Neural crest cell (in vitro differentiated cells): ENCODE measurements at regions not wholly inside any gene's neighbourhood (a gene's known extent, or its start where the extent isn't known, plus 50 kb on each side); places are given as distances from the start of the nearest gene placed in this dataset.

Source experiments
- DNase-seq: peaks from one replicate; pipeline ENCODE4 v3.0.0; 2021; ENCODE audit warnings: low read depth, mixed read lengths, low spot score
- H3K27ac Mint-ChIP-seq: one replicate; pipeline ENCODE4 v1.8.0; 2021; ENCODE audit warnings: mild to moderate bottlenecking, mixed read lengths; ENCODE audit not compliant: unreplicated experiment
- H3K27me3 Mint-ChIP-seq: 2 replicates; pipeline ENCODE4 v1.8.0; 2021; ENCODE audit warnings: low read depth, mild to moderate bottlenecking, mixed read lengths
- H3K36me3 Mint-ChIP-seq: 2 replicates; pipeline ENCODE4 v1.8.0; 2021; ENCODE audit warnings: low read depth, mild to moderate bottlenecking, mixed read lengths
- H3K4me1 Mint-ChIP-seq: 2 replicates; pipeline ENCODE4 v1.8.0; 2021; ENCODE audit warnings: mixed read lengths
- H3K4me3 Mint-ChIP-seq: one replicate; pipeline ENCODE4 v1.8.0; 2021; ENCODE audit warnings: mild to moderate bottlenecking, mixed read lengths
- H3K9me3 Mint-ChIP-seq: 2 replicates; pipeline ENCODE4 v1.8.0; 2021; ENCODE audit warnings: mixed read lengths
- CTCF ChIP-seq: fragments of 200-600 bp; sonication (generic); conservative IDR thresholded peaks from 2 replicates; pipeline ENCODE4 v1.5.0; 2021; ENCODE audit warnings: antibody characterized with exemption, mild to moderate bottlenecking

GRCh38 chr2:54024576-54024975, 53.8 kb upstream of the PSME4 start:
- H3K27ac Mint-ChIP-seq = no peak overlapping the region
- H3K27me3 Mint-ChIP-seq = no peaks in the 10 kb centered on the region
- peaks cover 3% of the 10 kb centered on the region for H3K9me3 Mint-ChIP-seq
- H3K36me3 Mint-ChIP-seq = peaks cover 12% of the 10 kb centered on the region
- no peak overlapping the region for H3K4me3 Mint-ChIP-seq
- H3K4me1 Mint-ChIP-seq = no peaks in the 10 kb centered on the region
- TF ChIP-seq CTCF = no peak
- DNase-seq = no peak

DNA sequence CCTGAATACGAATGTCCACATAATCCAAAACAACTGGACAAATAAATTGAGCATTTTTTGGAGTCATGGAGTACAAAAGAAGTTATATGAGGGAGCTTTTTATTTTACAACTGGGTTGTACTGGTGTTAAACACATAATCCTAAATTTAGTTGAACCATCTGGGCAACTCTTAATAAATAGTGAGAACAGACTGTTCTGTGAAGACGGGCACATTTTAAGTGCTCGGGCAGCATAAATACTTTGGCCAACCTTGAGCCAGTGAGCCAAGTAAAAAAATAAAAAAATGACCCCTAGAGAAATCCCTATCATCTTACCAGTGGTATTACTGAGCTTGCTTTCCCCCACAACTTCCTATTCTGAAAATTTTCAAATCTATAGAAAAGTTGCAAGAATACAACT, 50.9 kb upstream of the PSME4 start:
- no peak overlapping the region for H3K27ac Mint-ChIP-seq
- DNase-seq = no peak
- peaks cover 3% of the 10 kb centered on the region for H3K9me3 Mint-ChIP-seq
- no peak for TF ChIP-seq CTCF
- H3K36me3 Mint-ChIP-seq = peaks cover 12% of the 10 kb centered on the region
- no peaks in the 10 kb centered on the region for H3K4me1 Mint-ChIP-seq
- no peak overlapping the region for H3K4me3 Mint-ChIP-seq
- H3K27me3 Mint-ChIP-seq = no peaks in the 10 kb centered on the region

GRCh38 chr2:54020793-54021414, 50.1 kb upstream of the PSME4 start:
- Mint-ChIP-seq H3K4me1 (no peaks in the 10 kb centered on the region), H3K36me3 (peaks cover 12% of the 10 kb centered on the region), H3K27ac (no peak overlapping the region), H3K4me3 (no peak overlapping the region), H3K9me3 (peaks cover 3% of the 10 kb centered on the region), H3K27me3 (no peaks in the 10 kb centered on the region)
- TF ChIP-seq CTCF = no peak
- DNase-seq = no peak
